Liver (tissue), 7 donors: ENCODE measurements at regions not wholly inside any gene's neighbourhood (a gene's known extent, or its start where the extent isn't known, plus 50 kb on each side); places are given as distances from the start of the nearest gene placed in this dataset.
"Not testable (repeated sequence)": the region's sequence is repeated elsewhere in the genome, so short reads cannot be mapped to it uniquely, and the experiment has no call there.

Source experiments
- DNase-seq: peaks from one replicate; pipeline ENCODE4 v3.0.0-alpha.2; 2017; ENCODE audit warnings: low spot score
- H3K27ac ChIP-seq, 2 donors: one replicate each; pipeline ENCODE4 v1.7.0; 2013; ENCODE audit warnings: inconsistent platforms in 2 of 2, low read length in 2 of 2, control low read depth in 1 of 2, low read depth in 1 of 2, mild to moderate bottlenecking in 1 of 2
- H3K27me3 ChIP-seq, 4 donors: one replicate each; pipeline versions ENCODE4 v1.6.1 to v1.7.0; 2013; ENCODE audit warnings: low read length in 3 of 4, inconsistent platforms in 1 of 4, mild to moderate bottlenecking in 1 of 4, moderate library complexity in 1 of 4; ENCODE audit not compliant: control insufficient read depth in 4 of 4, insufficient read depth in 4 of 4
- H3K36me3 ChIP-seq, 4 donors: one replicate each; pipeline versions ENCODE4 v1.6.1 to v1.7.0; 2013; ENCODE audit warnings: low read length in 3 of 4, mild to moderate bottlenecking in 3 of 4, low read depth in 1 of 4, moderate library complexity in 1 of 4; ENCODE audit not compliant: control insufficient read depth in 4 of 4, insufficient read depth in 3 of 4
- H3K4me1 ChIP-seq, 4 donors: one replicate each; pipeline versions ENCODE4 v1.6.1 to v1.7.0; 2013; ENCODE audit warnings: low read length in 3 of 4, mild to moderate bottlenecking in 3 of 4, moderate library complexity in 1 of 4; ENCODE audit not compliant: control insufficient read depth in 4 of 4, insufficient read depth in 4 of 4
- H3K4me3 ChIP-seq, 3 donors: one replicate each; pipeline versions ENCODE4 v1.6.1 to v1.7.0; 2013; ENCODE audit warnings: low read length in 3 of 3, control low read depth in 1 of 3, low read depth in 1 of 3, mild to moderate bottlenecking in 1 of 3
- H3K9ac ChIP-seq, 2 donors: one replicate each; pipeline ENCODE4 v1.7.0; 2013; ENCODE audit warnings: low read length in 2 of 2, mild to moderate bottlenecking in 2 of 2, moderate library complexity in 2 of 2, control low read depth in 1 of 2, low read depth in 1 of 2
- H3K9me3 ChIP-seq, 4 donors: one replicate each; pipeline versions ENCODE4 v1.6.1 to v1.7.0; 2013; ENCODE audit warnings: low read length in 3 of 4; ENCODE audit not compliant: control insufficient read depth in 4 of 4
- ATF3 ChIP-seq: IDR thresholded peaks from 2 replicates; pipeline ENCODE4 v1.6.1; 2016; ENCODE audit warnings: antibody characterized with exemption
- EGR1 ChIP-seq, 2 donors: IDR thresholded peaks; 2 replicates each; pipeline ENCODE4 v1.6.1; 2016 to 2018; ENCODE audit warnings: antibody characterized with exemption in 2 of 2, low read depth in 2 of 2
- FOXA1 ChIP-seq: IDR thresholded peaks from 2 replicates; pipeline ENCODE4 v1.6.1; 2016; ENCODE audit warnings: antibody characterized with exemption
- FOXA2 ChIP-seq: IDR thresholded peaks from 2 replicates; pipeline ENCODE4 v1.6.1; 2016; ENCODE audit warnings: antibody characterized with exemption
- GABPA ChIP-seq, 2 donors: IDR thresholded peaks in 1 of 2; conservative IDR thresholded peaks in 1 of 2; 2 replicates each; pipeline ENCODE4 v1.6.1; 2016; ENCODE audit warnings: antibody characterized with exemption in 2 of 2, mild to moderate bottlenecking in 1 of 2, moderate library complexity in 1 of 2
- HNF4A ChIP-seq, 2 donors: conservative IDR thresholded peaks; 2 replicates each; pipeline ENCODE4 v1.6.1; 2016; ENCODE audit warnings: antibody characterized with exemption in 2 of 2, mild to moderate bottlenecking in 2 of 2
- HNF4G ChIP-seq: IDR thresholded peaks from 2 replicates; pipeline ENCODE4 v1.6.1; 2016; ENCODE audit warnings: antibody characterized with exemption
- JUND ChIP-seq, 2 donors: IDR thresholded peaks; 2 replicates each; pipeline ENCODE4 v1.6.1; 2016; ENCODE audit warnings: antibody characterized with exemption in 2 of 2
- MAX ChIP-seq: IDR thresholded peaks from 2 replicates; pipeline ENCODE4 v1.6.1; 2016; ENCODE audit warnings: antibody characterized with exemption
- NR2F2 ChIP-seq: IDR thresholded peaks from 2 replicates; pipeline ENCODE4 v1.6.1; 2016; ENCODE audit warnings: antibody characterized with exemption
- RAD21 ChIP-seq, 2 donors: IDR thresholded peaks; 2 replicates each; pipeline ENCODE4 v1.6.1; 2016; ENCODE audit warnings: antibody characterized with exemption in 2 of 2, mild to moderate bottlenecking in 2 of 2
- REST ChIP-seq: IDR thresholded peaks from 2 replicates; pipeline ENCODE4 v1.6.1; 2016; ENCODE audit warnings: antibody characterized with exemption, mild to moderate bottlenecking
- RXRA ChIP-seq, 2 donors: IDR thresholded peaks; 2 replicates each; pipeline ENCODE4 v1.6.1; 2017 to 2018; ENCODE audit warnings: antibody characterized with exemption in 2 of 2, mild to moderate bottlenecking in 1 of 2
- SP1 ChIP-seq: IDR thresholded peaks from 2 replicates; pipeline ENCODE4 v1.6.1; 2018; ENCODE audit warnings: antibody characterized with exemption, mild to moderate bottlenecking
- TAF1 ChIP-seq: conservative IDR thresholded peaks from 2 replicates; pipeline ENCODE4 v1.6.1; 2016; ENCODE audit warnings: antibody characterized with exemption, mild to moderate bottlenecking
- YY1 ChIP-seq: IDR thresholded peaks from 2 replicates; pipeline ENCODE4 v1.6.1; 2016; ENCODE audit warnings: antibody characterized with exemption, mild to moderate bottlenecking
- ZBTB33 ChIP-seq: IDR thresholded peaks from 2 replicates; pipeline ENCODE4 v1.6.1; 2016; ENCODE audit warnings: antibody characterized with exemption
- WGBS: extraction: QIAGEN DNeasy Blood & Tissue Kit; methylation state at CpG from one replicate; pipeline ENCODE4 v1.1.7; 2013; 5-methylcytosine and 5-hydroxymethylcytosine counted together
- donor health status: healthy.
- donor health status: healthy.
- donor health status: healthy.
- donor health status: healthy.

- WGBS, result 80% methylated on average over 1 of the region's 1 CpG
- H3K4me1 ChIP-seq, H3K9me3 ChIP-seq, H3K36me3 ChIP-seq, H3K27ac ChIP-seq, H3K9ac ChIP-seq, DNase-seq, H3K27me3 ChIP-seq, H3K4me3 ChIP-seq: not testable (repeated sequence)
Measured at GRCh38 chr18:5830902-5831301, 64.4 kb downstream of the TMEM200C start.

GRCh38 chr18:5828913-5829312, 66.4 kb downstream of the TMEM200C start:
- TF ChIP-seq TAF1 (no peak), FOXA1 (no peak), SP1 (no peak), JUND (IDR thresholded peaks at IDR 0.05) (no peak), EGR1 (IDR thresholded peaks at IDR 0.05; ENCODE audit: low read depth in 2 of 2) (no peak), MAX (no peak)
- no peaks in the 10 kb centered on the region for H3K36me3 ChIP-seq
- no peak overlapping the region for H3K27ac ChIP-seq
- no peaks in the 10 kb centered on the region for H3K9me3 ChIP-seq
- H3K4me1 ChIP-seq, result no peaks in the 10 kb centered on the region
- H3K9ac ChIP-seq, result no peak overlapping the region
- H3K27me3 ChIP-seq, result peaks cover 0 to 3% (median 1%) of the 10 kb centered on the region in 4 donors
- WGBS, result 77% methylated on average over 1 of the region's 1 CpG
- DNase-seq, result no peak
- H3K4me3 ChIP-seq, result no peak overlapping the region

GRCh38 chr18:5825663-5826062, 69.7 kb downstream of the TMEM200C start:
- Histone ChIP-seq H3K36me3 (no peaks in the 10 kb centered on the region), H3K4me3 (no peak overlapping the region), H3K9ac (no peak overlapping the region), H3K9me3 (no peaks in the 10 kb centered on the region), H3K27ac (no peak overlapping the region), H3K4me1 (no peaks in the 10 kb centered on the region), H3K27me3 (peaks cover 0 to 3% (median 1%) of the 10 kb centered on the region in 4 donors)
- WGBS, result 77% methylated on average over 4 of the region's 4 CpGs
- TF ChIP-seq NR2F2 (no peak), JUND (IDR thresholded peaks at IDR 0.05) (no peak), EGR1 (IDR thresholded peaks at IDR 0.05; ENCODE audit: low read depth in 2 of 2) (no peak), REST (no peak), RAD21 (IDR thresholded peaks at IDR 0.05) (no peak), ATF3 (no peak), HNF4G (no peak), ZBTB33 (no peak), GABPA (IDR thresholded peaks at IDR 0.05 in 1 of 2, conservative IDR thresholded peaks at IDR 0.05 in 1 of 2) (no peak), YY1 (no peak), RXRA (IDR thresholded peaks at IDR 0.05) (no peak), FOXA2 (no peak), MAX (no peak), TAF1 (no peak), HNF4A (conservative IDR thresholded peaks at IDR 0.05) (no peak)
- no peak for DNase-seq
